ENCODE measurements at regions not wholly inside any gene's neighbourhood (a gene's known extent, or its start where the extent isn't known, plus 50 kb on each side); places are given as distances from the start of the nearest gene placed in this dataset.

- TF ChIP-seq CTCF (IDR thresholded peaks at IDR 0.05) (no peak), POLR2A (IDR thresholded peaks at IDR 0.05) (no peak)
Observed at GRCh38 chr12:93225094-93225493, 152.6 kb upstream of the NUDT4 start.

Measured in Peyer's patch (tissue), 4 donors.